Mesenchymal stem cell (in vitro differentiated cells and primary cell): ENCODE measurements at regions not wholly inside any gene's neighbourhood (a gene's known extent, or its start where the extent isn't known, plus 50 kb on each side); places are given as distances from the start of the nearest gene placed in this dataset.

ENCODE experiments used
- DNase-seq: peaks from one replicate; pipeline ENCODE4 v3.0.0-alpha.2; 2013
- H2AFZ ChIP-seq: one replicate; pipeline ENCODE4 v1.6.1; 2013; ENCODE audit warnings: low read depth, mild to moderate bottlenecking, control low read depth, inconsistent platforms, low read length, moderate library complexity
- H2AK5ac ChIP-seq: 2 replicates; pipeline ENCODE4 v1.6.1; 2013; ENCODE audit warnings: low read length, moderate library complexity, mild to moderate bottlenecking, inconsistent platforms; ENCODE audit not compliant: severe bottlenecking
- H2BK120ac ChIP-seq: one replicate; pipeline ENCODE4 v1.6.1; 2013; ENCODE audit warnings: low read depth, mild to moderate bottlenecking, inconsistent platforms, low read length, moderate library complexity
- H2BK12ac ChIP-seq, 2 experiments: one replicate each; pipeline ENCODE4 v1.6.1; 2013; ENCODE audit warnings: inconsistent platforms in 2 of 2, low read length in 2 of 2, mild to moderate bottlenecking in 2 of 2, moderate library complexity in 2 of 2, control low read depth in 1 of 2
- H2BK15ac ChIP-seq: one replicate; pipeline ENCODE4 v1.6.1; 2013; ENCODE audit warnings: mild to moderate bottlenecking, low read depth, inconsistent platforms; ENCODE audit not compliant: poor library complexity, severe bottlenecking
- H2BK5ac ChIP-seq: 2 replicates; pipeline ENCODE4 v1.6.1; 2013; ENCODE audit warnings: low read depth, mild to moderate bottlenecking, low read length, control low read depth, inconsistent platforms; ENCODE audit not compliant: poor library complexity, severe bottlenecking
- H3K14ac ChIP-seq, 2 experiments: one replicate each; pipeline ENCODE4 v1.6.1; 2013; ENCODE audit warnings: inconsistent platforms in 2 of 2, low read length in 2 of 2, control low read depth in 1 of 2, mild to moderate bottlenecking in 1 of 2, moderate library complexity in 1 of 2
- H3K18ac ChIP-seq, 2 experiments: one replicate each; pipeline ENCODE4 v1.6.1; 2013; ENCODE audit warnings: inconsistent platforms in 2 of 2, low read length in 2 of 2, control low read depth in 1 of 2, low read depth in 1 of 2, mild to moderate bottlenecking in 1 of 2
- H3K23ac ChIP-seq, 2 experiments: one replicate each; pipeline ENCODE4 v1.6.1; 2013; ENCODE audit warnings: inconsistent platforms in 2 of 2, low read length in 2 of 2, mild to moderate bottlenecking in 2 of 2, moderate library complexity in 2 of 2, control low read depth in 1 of 2
- H3K27ac ChIP-seq: 2 replicates; pipeline ENCODE4 v1.5.1; 2013; ENCODE audit warnings: mild to moderate bottlenecking, moderate library complexity, low read length, control low read depth, inconsistent platforms; ENCODE audit not compliant: poor library complexity, severe bottlenecking
- H3K27me3 ChIP-seq, 2 experiments: 2 replicates each; pipeline versions ENCODE4 v1.6.1 to v1.7.0; 2013; ENCODE audit warnings: low read length in 2 of 2, mild to moderate bottlenecking in 2 of 2, moderate library complexity in 2 of 2, control low read depth in 1 of 2, inconsistent platforms in 1 of 2; ENCODE audit not compliant: control insufficient read depth in 1 of 2, insufficient read depth in 1 of 2
- H3K36me3 ChIP-seq, 2 experiments: 2 replicates each; pipeline versions ENCODE4 v1.6.1 to v1.7.0; 2013; ENCODE audit warnings: low read length in 2 of 2, control low read depth in 1 of 2, inconsistent platforms in 1 of 2, low read depth in 1 of 2, mild to moderate bottlenecking in 1 of 2; ENCODE audit not compliant: insufficient read depth in 2 of 2, control insufficient read depth in 1 of 2
- H3K4ac ChIP-seq, 2 experiments: one replicate each; pipeline ENCODE4 v1.6.1; 2013; ENCODE audit warnings: inconsistent platforms in 2 of 2, low read length in 2 of 2, mild to moderate bottlenecking in 2 of 2, moderate library complexity in 2 of 2, control low read depth in 1 of 2, low read depth in 1 of 2
- H3K4me1 ChIP-seq: 2 replicates; pipeline ENCODE4 v1.6.1; 2013; ENCODE audit warnings: low read depth, low read length, control low read depth; ENCODE audit not compliant: control insufficient read depth, insufficient read depth
- H3K4me2 ChIP-seq: 2 replicates; pipeline ENCODE4 v1.6.1; 2013; ENCODE audit warnings: low read length, mild to moderate bottlenecking, inconsistent platforms; ENCODE audit not compliant: poor library complexity, severe bottlenecking
- H3K4me3 ChIP-seq, 2 experiments: 2 replicates each; pipeline versions ENCODE4 v1.5.1 to v1.7.0; 2013; ENCODE audit warnings: low read length in 2 of 2, mild to moderate bottlenecking in 2 of 2, control low read depth in 1 of 2, low read depth in 1 of 2; ENCODE audit not compliant: insufficient read depth in 1 of 2
- H3K79me1 ChIP-seq: replicated peaks from 2 replicates; pipeline ENCODE4 v1.6.1; 2013; ENCODE audit warnings: mild to moderate bottlenecking, control low read depth, low read length, inconsistent platforms; ENCODE audit not compliant: poor library complexity, severe bottlenecking
- H3K9ac ChIP-seq: 2 replicates; pipeline ENCODE4 v1.7.0; 2013; ENCODE audit warnings: mild to moderate bottlenecking, low read length, moderate library complexity
- H3K9me3 ChIP-seq: 2 replicates; pipeline ENCODE4 v1.7.0; 2013; ENCODE audit warnings: mild to moderate bottlenecking, low read length; ENCODE audit not compliant: control insufficient read depth
- H4K8ac ChIP-seq: one replicate; pipeline ENCODE4 v1.6.1; 2013; ENCODE audit warnings: inconsistent platforms, mild to moderate bottlenecking, low read length, moderate library complexity
- H4K91ac ChIP-seq: one replicate; pipeline ENCODE4 v1.6.1; 2013; ENCODE audit warnings: mild to moderate bottlenecking, low read length, inconsistent platforms
- WGBS: methylation state at CpG from one replicate; pipeline ENCODE4 v1.1.7; 2013; ENCODE audit warnings: mixed read lengths; 5-methylcytosine and 5-hydroxymethylcytosine counted together

DNA sequence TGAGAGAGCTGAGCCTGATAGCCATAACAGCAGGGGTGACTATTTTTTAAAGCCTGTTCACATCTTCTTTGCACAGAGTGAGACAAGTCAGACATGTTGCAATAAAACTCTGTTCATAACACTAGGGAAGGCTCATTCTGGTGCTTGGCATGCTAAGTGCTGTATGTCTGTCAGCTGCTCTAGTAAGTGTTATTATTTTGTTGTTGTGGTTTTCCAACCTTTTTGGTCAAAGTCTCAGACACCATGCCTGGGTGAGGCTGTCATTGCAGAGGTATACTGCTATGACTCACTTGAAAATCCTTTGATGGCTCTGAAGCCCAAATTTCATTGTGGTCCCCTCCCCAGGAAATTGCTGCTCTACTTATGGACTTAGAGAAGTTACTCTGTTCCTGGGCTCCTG is 129.7 kb downstream of the ADRA2A start:
- no peak for DNase-seq
- Histone ChIP-seq H2AK5ac (no peak overlapping the region), H3K23ac (no peak overlapping the region), H3K27me3 (peaks cover 0 to 20% of the 10 kb centered on the region in 2 experiments), H3K9ac (no peak overlapping the region), H3K36me3 (no peaks in the 10 kb centered on the region), H2BK120ac (no peak overlapping the region), H2BK12ac (no peak overlapping the region), H3K14ac (no peak overlapping the region), H4K8ac (no peak overlapping the region), H2BK15ac (no peak overlapping the region), H3K9me3 (no peaks in the 10 kb centered on the region), H3K4ac (no peak overlapping the region), H3K79me1 (no peaks in the 10 kb centered on the region), H3K4me2 (no peak overlapping the region), H3K4me3 (no peak overlapping the region), H2AFZ (no peak overlapping the region), H3K18ac (no peak overlapping the region), H3K4me1 (no peaks in the 10 kb centered on the region), H3K27ac (no peak overlapping the region), H2BK5ac (no peak overlapping the region), H4K91ac (no peak overlapping the region)

- Histone ChIP-seq H2AFZ (no peak overlapping the region), H4K8ac (no peak overlapping the region), H3K4me3 (no peak overlapping the region), H3K9ac (no peak overlapping the region), H2BK15ac (no peak overlapping the region), H3K79me1 (no peaks in the 10 kb centered on the region), H3K27me3 (peaks cover 0 to 20% of the 10 kb centered on the region in 2 experiments), H2BK120ac (no peak overlapping the region), H3K4ac (no peak overlapping the region), H3K9me3 (no peaks in the 10 kb centered on the region), H3K18ac (no peak overlapping the region), H3K4me2 (no peak overlapping the region), H3K36me3 (no peaks in the 10 kb centered on the region), H3K23ac (no peak overlapping the region), H2AK5ac (no peak overlapping the region), H3K4me1 (no peaks in the 10 kb centered on the region), H2BK5ac (no peak overlapping the region), H2BK12ac (no peak overlapping the region), H4K91ac (no peak overlapping the region), H3K27ac (no peak overlapping the region), H3K14ac (no peak overlapping the region)
- no peak for DNase-seq
- 64% methylated on average over 5 of the region's 5 CpGs for WGBS
These were observed 130.7 kb downstream of the ADRA2A start for GRCh38 chr10:111207500-111207899.

- Histone ChIP-seq H3K9me3 (no peaks in the 10 kb centered on the region), H3K36me3 (no peaks in the 10 kb centered on the region)
- WGBS, result 69% methylated on average over 3 of the region's 3 CpGs
These were observed 132.1 kb downstream of the ADRA2A start for GRCh38 chr10:111208951-111209350.

GRCh38 chr10:111209692-111210091 is 132.9 kb downstream of the ADRA2A start:
- Histone ChIP-seq H3K9me3 (no peaks in the 10 kb centered on the region), H3K4me1 (no peaks in the 10 kb centered on the region), H3K27ac (no peak overlapping the region), H4K8ac (no peak overlapping the region), H3K9ac (no peak overlapping the region), H3K27me3 (peaks cover 0 to 20% of the 10 kb centered on the region in 2 experiments), H3K4ac (no peak overlapping the region), H2AFZ (no peak overlapping the region), H3K79me1 (no peaks in the 10 kb centered on the region), H3K18ac (no peak overlapping the region), H3K14ac (no peak overlapping the region), H2AK5ac (no peak overlapping the region), H2BK12ac (no peak overlapping the region), H3K23ac (no peak overlapping the region), H2BK120ac (no peak overlapping the region), H2BK15ac (no peak overlapping the region), H3K4me3 (no peak overlapping the region), H3K4me2 (no peak overlapping the region), H3K36me3 (no peaks in the 10 kb centered on the region), H2BK5ac (no peak overlapping the region), H4K91ac (no peak overlapping the region)
- DNase-seq, result no peak
- WGBS, result 63% methylated on average over 4 of the region's 5 CpGs

More at GRCh38 chr10:111208951-111209350, 132.1 kb downstream of the ADRA2A start:
- Histone ChIP-seq H4K8ac (no peak overlapping the region), H2BK15ac (no peak overlapping the region), H2BK120ac (no peak overlapping the region), H3K4me2 (no peak overlapping the region), H2BK12ac (no peak overlapping the region), H3K14ac (no peak overlapping the region), H3K79me1 (no peaks in the 10 kb centered on the region), H2AFZ (no peak overlapping the region), H3K9ac (no peak overlapping the region), H3K4me3 (no peak overlapping the region), H3K27me3 (peaks cover 0 to 20% of the 10 kb centered on the region in 2 experiments), H4K91ac (no peak overlapping the region), H3K18ac (no peak overlapping the region), H3K4ac (no peak overlapping the region), H2BK5ac (no peak overlapping the region), H3K4me1 (no peaks in the 10 kb centered on the region), H3K23ac (no peak overlapping the region), H2AK5ac (no peak overlapping the region), H3K27ac (no peak overlapping the region)
- DNase-seq, result no peak
